Neural crest cell (in vitro differentiated cells): ENCODE measurements at regions not wholly inside any gene's neighbourhood (a gene's known extent, or its start where the extent isn't known, plus 50 kb on each side); places are given as distances from the start of the nearest gene placed in this dataset.

Experiments used
- DNase-seq: peaks from one replicate; pipeline ENCODE4 v3.0.0; 2021; ENCODE audit warnings: low read depth, mixed read lengths, low spot score
- H3K27ac Mint-ChIP-seq: one replicate; pipeline ENCODE4 v1.8.0; 2021; ENCODE audit warnings: mild to moderate bottlenecking, mixed read lengths; ENCODE audit not compliant: unreplicated experiment
- H3K27me3 Mint-ChIP-seq: 2 replicates; pipeline ENCODE4 v1.8.0; 2021; ENCODE audit warnings: low read depth, mild to moderate bottlenecking, mixed read lengths
- H3K36me3 Mint-ChIP-seq: 2 replicates; pipeline ENCODE4 v1.8.0; 2021; ENCODE audit warnings: low read depth, mild to moderate bottlenecking, mixed read lengths
- H3K4me1 Mint-ChIP-seq: 2 replicates; pipeline ENCODE4 v1.8.0; 2021; ENCODE audit warnings: mixed read lengths
- H3K4me3 Mint-ChIP-seq: one replicate; pipeline ENCODE4 v1.8.0; 2021; ENCODE audit warnings: mild to moderate bottlenecking, mixed read lengths
- H3K9me3 Mint-ChIP-seq: 2 replicates; pipeline ENCODE4 v1.8.0; 2021; ENCODE audit warnings: mixed read lengths
- TF ChIP-seq, protein P1 (sequence below): fragments of 200-600 bp; sonication (generic); conservative IDR thresholded peaks from 2 replicates; pipeline ENCODE4 v1.5.0; 2021; ENCODE audit warnings: antibody characterized with exemption, mild to moderate bottlenecking

DNA sequence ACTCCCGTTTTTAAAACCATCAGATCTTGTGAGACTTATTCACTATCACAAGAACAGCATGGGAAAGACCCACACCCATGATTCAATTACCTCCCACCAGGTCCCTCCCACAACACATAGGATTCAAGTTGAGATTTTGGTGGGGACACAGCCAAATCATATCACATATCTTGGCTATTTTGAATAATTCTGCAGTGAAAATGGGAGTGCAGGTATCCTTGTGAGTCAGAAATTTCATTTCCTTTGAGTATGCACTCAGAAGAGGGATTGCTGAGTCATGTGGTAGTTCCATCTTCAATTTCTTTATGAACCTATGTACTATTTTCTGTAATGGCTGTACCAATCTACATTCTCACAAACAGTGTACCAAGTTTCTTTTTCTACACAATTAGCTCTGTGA lies 125.8 kb downstream of the ANKRD7 start:
- Mint-ChIP-seq H3K27ac (no peak overlapping the region), H3K9me3 (peaks cover 2% of the 10 kb centered on the region), H3K4me3 (no peak overlapping the region), H3K27me3 (no peaks in the 10 kb centered on the region), H3K4me1 (no peaks in the 10 kb centered on the region), H3K36me3 (peaks cover 4% of the 10 kb centered on the region)
- TF ChIP-seq, protein P1, sequence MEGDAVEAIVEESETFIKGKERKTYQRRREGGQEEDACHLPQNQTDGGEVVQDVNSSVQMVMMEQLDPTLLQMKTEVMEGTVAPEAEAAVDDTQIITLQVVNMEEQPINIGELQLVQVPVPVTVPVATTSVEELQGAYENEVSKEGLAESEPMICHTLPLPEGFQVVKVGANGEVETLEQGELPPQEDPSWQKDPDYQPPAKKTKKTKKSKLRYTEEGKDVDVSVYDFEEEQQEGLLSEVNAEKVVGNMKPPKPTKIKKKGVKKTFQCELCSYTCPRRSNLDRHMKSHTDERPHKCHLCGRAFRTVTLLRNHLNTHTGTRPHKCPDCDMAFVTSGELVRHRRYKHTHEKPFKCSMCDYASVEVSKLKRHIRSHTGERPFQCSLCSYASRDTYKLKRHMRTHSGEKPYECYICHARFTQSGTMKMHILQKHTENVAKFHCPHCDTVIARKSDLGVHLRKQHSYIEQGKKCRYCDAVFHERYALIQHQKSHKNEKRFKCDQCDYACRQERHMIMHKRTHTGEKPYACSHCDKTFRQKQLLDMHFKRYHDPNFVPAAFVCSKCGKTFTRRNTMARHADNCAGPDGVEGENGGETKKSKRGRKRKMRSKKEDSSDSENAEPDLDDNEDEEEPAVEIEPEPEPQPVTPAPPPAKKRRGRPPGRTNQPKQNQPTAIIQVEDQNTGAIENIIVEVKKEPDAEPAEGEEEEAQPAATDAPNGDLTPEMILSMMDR: no peak
- DNase-seq: no peak

DNA sequence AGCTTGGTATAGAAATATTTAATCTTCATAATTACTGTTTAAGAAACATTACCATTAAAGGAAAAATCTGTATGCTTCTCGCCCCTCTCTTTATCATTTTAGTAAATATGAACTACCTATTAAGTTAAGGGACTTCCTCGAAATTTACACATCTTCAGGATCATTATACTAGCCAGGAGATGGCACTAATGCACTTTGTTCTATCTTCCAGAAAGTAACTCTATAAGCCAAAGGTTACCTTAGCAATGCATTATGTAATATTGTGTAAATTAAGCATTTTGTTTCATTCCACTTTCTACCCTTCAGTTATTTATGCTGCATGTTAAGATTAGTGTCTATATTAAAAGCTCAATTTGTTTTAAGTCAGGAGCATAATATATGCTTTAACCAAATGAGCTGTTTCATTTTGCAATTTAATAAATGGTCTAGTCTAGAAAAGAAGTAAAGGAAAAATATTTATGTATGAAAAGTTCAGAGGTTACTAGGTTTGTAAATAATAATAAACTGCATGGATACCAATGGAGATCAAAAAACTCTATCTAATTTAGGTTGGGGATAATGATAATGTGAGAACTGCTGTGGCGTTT lies 128.5 kb downstream of the ANKRD7 start:
- peaks cover 4% of the 10 kb centered on the region for H3K36me3 Mint-ChIP-seq
- no peak for DNase-seq
- TF ChIP-seq, protein P1: peak; percentile 67
- no peak overlapping the region for H3K27ac Mint-ChIP-seq
- peaks cover 5% of the 10 kb centered on the region for H3K9me3 Mint-ChIP-seq
- no peaks in the 10 kb centered on the region for H3K4me1 Mint-ChIP-seq
- no peak overlapping the region for H3K4me3 Mint-ChIP-seq
- no peaks in the 10 kb centered on the region for H3K27me3 Mint-ChIP-seq

DNA sequence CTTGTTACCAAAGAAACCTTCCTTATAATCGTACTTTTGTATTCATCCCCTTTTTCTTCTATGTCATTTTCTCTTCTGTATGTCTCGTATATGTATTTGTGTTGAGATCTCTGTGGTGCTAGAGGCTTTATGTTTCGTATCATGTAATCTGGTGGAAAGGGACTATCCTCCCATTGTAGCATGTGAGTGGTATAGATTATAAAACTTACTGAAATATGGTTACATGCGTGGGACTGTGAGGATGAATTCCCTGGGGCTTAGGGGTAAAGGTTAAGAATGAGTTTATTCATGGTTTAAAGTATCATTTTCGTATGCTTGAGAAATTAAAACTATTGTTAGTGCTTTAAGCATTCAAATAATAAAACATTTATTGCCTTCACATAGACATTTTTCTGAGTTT lies 141.9 kb downstream of the ANKRD7 start:
- no peaks in the 10 kb centered on the region for H3K4me1 Mint-ChIP-seq
- TF ChIP-seq, protein P1: no peak
- no peak overlapping the region for H3K4me3 Mint-ChIP-seq
- H3K27me3 Mint-ChIP-seq: no peaks in the 10 kb centered on the region
- H3K27ac Mint-ChIP-seq: no peak overlapping the region
- H3K36me3 Mint-ChIP-seq: no peaks in the 10 kb centered on the region
- no peak for DNase-seq
- no peaks in the 10 kb centered on the region for H3K9me3 Mint-ChIP-seq

DNA sequence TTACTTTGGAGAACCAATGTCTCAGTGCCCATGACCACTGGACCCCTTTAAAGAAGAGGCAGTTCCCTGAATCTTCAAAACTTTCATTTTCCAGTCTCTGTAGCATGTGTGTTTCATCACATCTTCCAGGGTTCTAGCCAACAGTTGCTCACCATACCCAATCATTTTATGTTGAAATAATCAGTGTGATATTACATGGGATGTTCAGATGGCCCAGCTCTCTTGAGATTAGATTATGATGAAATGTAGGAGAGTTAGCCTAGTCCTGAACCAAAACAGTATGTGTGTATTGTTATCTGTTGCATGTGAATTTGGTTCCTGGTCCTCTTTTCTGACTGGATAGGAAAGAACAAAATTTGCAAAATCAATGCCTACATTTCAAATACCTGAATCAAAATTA lies 144.5 kb downstream of the ANKRD7 start:
- Mint-ChIP-seq H3K27me3 (no peaks in the 10 kb centered on the region), H3K36me3 (no peaks in the 10 kb centered on the region), H3K4me3 (no peak overlapping the region), H3K4me1 (no peaks in the 10 kb centered on the region), H3K27ac (no peak overlapping the region), H3K9me3 (no peaks in the 10 kb centered on the region)
- TF ChIP-seq, protein P1: no peak
- DNase-seq: no peak

DNA sequence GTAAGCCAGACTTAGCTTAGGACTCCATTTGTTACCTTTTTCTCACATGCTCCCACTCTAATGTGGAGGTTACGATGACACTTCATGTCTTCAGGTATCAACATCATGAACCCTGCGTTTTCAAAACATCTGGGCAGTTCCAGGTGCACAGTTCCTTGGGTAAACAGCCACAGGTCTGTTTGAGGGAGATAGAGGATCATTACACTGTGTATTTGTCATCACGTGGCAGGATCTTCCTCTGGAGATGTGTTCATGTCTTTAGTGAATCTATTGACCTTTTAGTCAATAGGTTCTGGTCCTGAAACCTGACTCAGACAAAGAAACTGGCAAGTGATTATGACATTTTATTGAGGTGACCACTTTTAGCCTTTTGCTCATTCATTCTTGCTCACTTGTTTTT lies 145.5 kb downstream of the ANKRD7 start:
- H3K4me1 Mint-ChIP-seq: no peaks in the 10 kb centered on the region
- no peaks in the 10 kb centered on the region for H3K27me3 Mint-ChIP-seq
- no peaks in the 10 kb centered on the region for H3K36me3 Mint-ChIP-seq
- TF ChIP-seq, protein P1: no peak
- no peak for DNase-seq
- no peaks in the 10 kb centered on the region for H3K9me3 Mint-ChIP-seq
- no peak overlapping the region for H3K4me3 Mint-ChIP-seq
- no peak overlapping the region for H3K27ac Mint-ChIP-seq
